Kidney (tissue), 13 donors: ENCODE measurements at regions not wholly inside any gene's neighbourhood (a gene's known extent, or its start where the extent isn't known, plus 50 kb on each side); places are given as distances from the start of the nearest gene placed in this dataset.

ENCODE experiments used
- DNase-seq, 5 donors: peaks; one replicate each; pipeline ENCODE4 v3.0.0-alpha.2; 2013 to 2020
- FAIRE-seq: peaks from 2 replicates; lab custom pipeline; 2012; peaks lifted over from hg19 to GRCh38; lab: Jason Lieb, UNC
- H3K27ac ChIP-seq, 2 donors: one replicate each; pipeline ENCODE4 v1.7.0; 2013; ENCODE audit warnings: low read depth in 2 of 2, low read length in 2 of 2, inconsistent platforms in 1 of 2
- H3K27me3 ChIP-seq: one replicate; pipeline ENCODE4 v1.7.1; 2013; ENCODE audit warnings: low read length, inconsistent platforms; ENCODE audit not compliant: control insufficient read depth, insufficient read depth
- H3K36me3 ChIP-seq, 3 donors: one replicate each; pipeline versions ENCODE4 v1.7.0 to v1.7.1; 2013; ENCODE audit warnings: low read length in 3 of 3, control low read depth in 1 of 3, inconsistent platforms in 1 of 3; ENCODE audit not compliant: insufficient read depth in 3 of 3, control insufficient read depth in 2 of 3
- H3K4me1 ChIP-seq, 3 donors: one replicate each; pipeline versions ENCODE4 v1.7.0 to v1.7.1; 2013; ENCODE audit warnings: low read length in 3 of 3, inconsistent platforms in 1 of 3, low read depth in 1 of 3; ENCODE audit not compliant: control insufficient read depth in 2 of 3, insufficient read depth in 2 of 3
- H3K4me3 ChIP-seq, 3 donors: one replicate each; pipeline versions ENCODE4 v1.7.0 to v1.8.1; 2013; ENCODE audit warnings: low read length in 3 of 3, control low read depth in 1 of 3, inconsistent platforms in 1 of 3
- H3K9ac ChIP-seq, 3 donors: one replicate each; pipeline versions ENCODE4 v1.7.0 to v1.7.1; 2013; ENCODE audit warnings: low read length in 3 of 3, control low read depth in 1 of 3, inconsistent platforms in 1 of 3
- H3K9me3 ChIP-seq, 3 donors: one replicate each; pipeline versions ENCODE4 v1.7.0 to v1.7.1; 2013; ENCODE audit warnings: low read length in 3 of 3, control low read depth in 1 of 3, inconsistent platforms in 1 of 3; ENCODE audit not compliant: control insufficient read depth in 2 of 3, insufficient read depth in 1 of 3
- CTCF ChIP-seq: IDR thresholded peaks from 3 replicates; pipeline ENCODE4 v1.5.1; 2012; ENCODE audit warnings: mild to moderate bottlenecking, moderate library complexity, borderline replicate concordance; ENCODE audit not compliant: insufficient read depth; ENCODE audit errors: extremely low read depth
- intact Hi-C: fragments of 100-400 bp; cut with DNase I; formaldehyde crosslinking; loops from one replicate; pipeline ENCODE4 v1.11.1; 2022
- donor health status: control.
- donor health status: control.
- donor health status: control.
- donor health status: control.
- donor health status: control.
- donor health status: DM: yes; HTN: yes; CAD: no.
- donor health status: Normal renal cell carcinoma (clear cell type).

GRCh38 chr3:168914662-168915061 lies 748.9 kb downstream of the MECOM start:
- no peaks in the 10 kb centered on the region for H3K9me3 ChIP-seq
- H3K4me3 ChIP-seq = no peak overlapping the region
- no peaks in the 10 kb centered on the region for H3K27me3 ChIP-seq
- H3K4me1 ChIP-seq = no peaks in the 10 kb centered on the region
- TF ChIP-seq CTCF = no peak
- DNase-seq (no peak), FAIRE-seq (no peak)
- intact Hi-C loops = no loop called here
- H3K36me3 ChIP-seq = no peaks in the 10 kb centered on the region
- no peak overlapping the region for H3K27ac ChIP-seq
- no peak overlapping the region for H3K9ac ChIP-seq

- no peak overlapping the region for H3K9ac ChIP-seq
- no peaks in the 10 kb centered on the region for H3K4me1 ChIP-seq
- intact Hi-C loops = no loop called here
- no peaks in the 10 kb centered on the region for H3K9me3 ChIP-seq
- DNase-seq (no peak), FAIRE-seq (no peak)
- H3K27ac ChIP-seq = no peak overlapping the region
- no peaks in the 10 kb centered on the region for H3K27me3 ChIP-seq
- no peak overlapping the region for H3K4me3 ChIP-seq
- no peaks in the 10 kb centered on the region for H3K36me3 ChIP-seq
- no peak for TF ChIP-seq CTCF
Measured at GRCh38 chr3:168909260-168909659, 754.3 kb downstream of the MECOM start.

GRCh38 chr3:168895419-168895818 lies 768.1 kb downstream of the MECOM start:
- DNase-seq (no peak), FAIRE-seq (peak; percentile 98)
- intact Hi-C loops = no loop called here
- TF ChIP-seq CTCF = no peak
- Histone ChIP-seq H3K4me3 (no peak overlapping the region), H3K27me3 (no peaks in the 10 kb centered on the region), H3K9me3 (peaks cover 0 to 9% (median 0%) of the 10 kb centered on the region in 3 donors), H3K27ac (no peak overlapping the region), H3K9ac (no peak overlapping the region), H3K4me1 (no peaks in the 10 kb centered on the region), H3K36me3 (no peaks in the 10 kb centered on the region)

- FAIRE-seq (no peak), DNase-seq (no peak)
- TF ChIP-seq CTCF = no peak
- Histone ChIP-seq H3K27ac (no peak overlapping the region), H3K4me1 (no peaks in the 10 kb centered on the region), H3K9me3 (peaks cover 0 to 9% (median 0%) of the 10 kb centered on the region in 3 donors), H3K27me3 (no peaks in the 10 kb centered on the region), H3K9ac (no peak overlapping the region), H3K4me3 (no peak overlapping the region), H3K36me3 (no peaks in the 10 kb centered on the region)
- intact Hi-C loops = no loop called here
Measured at GRCh38 chr3:168894214-168894613, 769.3 kb downstream of the MECOM start.
